B cell (primary cell): ENCODE measurements at regions not wholly inside any gene's neighbourhood (a gene's known extent, or its start where the extent isn't known, plus 50 kb on each side); places are given as distances from the start of the nearest gene placed in this dataset.

Experiments
- ATAC-seq: fragments of 200-7000 bp; cut with Tn5 transposase; one replicate; pipeline ENCODE4 v1.10.0; 2021; ENCODE audit warnings: low read depth, mild to moderate bottlenecking, moderate number of reproducible peaks, moderate library complexity
- CTCF ChIA-PET: fragments of 350-600 bp; sonication (Branson Sonifier 250); formaldehyde crosslinking; loops from one replicate; lab custom pipeline; 2021; ENCODE audit warnings: antibody characterized with exemption, inconsistent platforms; lab: Charles Lee
- POLR2A ChIA-PET: fragments of 350-600 bp; sonication (Branson Sonifier 250); formaldehyde crosslinking; loops from one replicate; lab custom pipeline; 2021; ENCODE audit warnings: antibody characterized with exemption; lab: Charles Lee
- DNase-seq: peaks from one replicate; pipeline ENCODE4 v3.0.0; 2013
- H2AFZ ChIP-seq: 2 replicates; pipeline ENCODE4 v1.6.1; 2012; ENCODE audit warnings: mild to moderate bottlenecking, low read depth, low read length; ENCODE audit not compliant: insufficient read depth, poor library complexity, severe bottlenecking
- H3K27ac ChIP-seq, 2 donors: 1 replicate in 1 of 2; 2 replicates in 1 of 2; pipeline ENCODE4 v1.5.1; 2012 to 2013; ENCODE audit warnings: low read length in 2 of 2, mild to moderate bottlenecking in 2 of 2, moderate library complexity in 1 of 2
- H3K27me3 ChIP-seq, 4 experiments: fragments of 200-600 bp in 1 of 4; sonication (generic) in 1 of 4; replicated peaks in 1 of 4; 1 replicate in 2 of 4; 2 replicates in 2 of 4; pipeline versions ENCODE4 v1.6.1 to v1.7.0; 2013 to 2016; ENCODE audit warnings: low read length in 3 of 4, mild to moderate bottlenecking in 2 of 4, mixed read lengths in 1 of 4, moderate library complexity in 1 of 4; ENCODE audit not compliant: insufficient read depth in 4 of 4, control insufficient read depth in 3 of 4; ENCODE audit errors: control extremely low read depth in 1 of 4
- H3K36me3 ChIP-seq, 2 experiments: replicated peaks in 1 of 2; 1 replicate in 1 of 2; 2 replicates in 1 of 2; pipeline versions ENCODE4 v1.6.1 to v1.7.1; 2013; ENCODE audit warnings: low read length in 1 of 2; ENCODE audit not compliant: insufficient read depth in 2 of 2, control insufficient read depth in 1 of 2; ENCODE audit errors: control extremely low read depth in 1 of 2, extremely low read depth in 1 of 2
- H3K4me1 ChIP-seq, 2 donors: fragments of 200-600 bp in 1 of 2; sonication (generic) in 1 of 2; 1 replicate in 1 of 2; 2 replicates in 1 of 2; pipeline versions ENCODE4 v1.5.1 to v1.6.1; 2013 to 2017; ENCODE audit warnings: low read length in 2 of 2; ENCODE audit not compliant: control insufficient read depth in 2 of 2, insufficient read depth in 2 of 2
- H3K4me2 ChIP-seq: replicated peaks from 2 replicates; pipeline ENCODE3; 2012; ENCODE audit warnings: mild to moderate bottlenecking, low read depth, low read length; ENCODE audit not compliant: poor library complexity, severe bottlenecking
- H3K4me3 ChIP-seq, 5 experiments: fragments of 200-600 bp in 1 of 5; sonication (generic) in 1 of 5; 1 replicate in 3 of 5; 2 replicates in 2 of 5; pipeline versions ENCODE4 v1.5.1 to v1.7.0; 2011 to 2016; ENCODE audit warnings: low read length in 4 of 5, mild to moderate bottlenecking in 4 of 5, low read depth in 2 of 5, control low read depth in 1 of 5, moderate library complexity in 1 of 5; ENCODE audit not compliant: insufficient read depth in 1 of 5; ENCODE audit errors: control extremely low read depth in 1 of 5, extremely low read depth in 1 of 5
- H3K79me2 ChIP-seq: fragments of 200-600 bp; sonication (generic); one replicate; pipeline ENCODE4 v1.6.0; 2016; ENCODE audit warnings: low read length; ENCODE audit not compliant: control insufficient read depth, insufficient read depth
- H3K9ac ChIP-seq: fragments of 200-600 bp; sonication (generic); 2 replicates; pipeline ENCODE4 v1.6.1; 2017; ENCODE audit warnings: mild to moderate bottlenecking, low read length, moderate library complexity
- H3K9me3 ChIP-seq, 3 donors: one replicate each; pipeline versions ENCODE4 v1.6.1 to v1.7.1; 2013; ENCODE audit warnings: low read length in 2 of 3; ENCODE audit not compliant: control insufficient read depth in 2 of 3, insufficient read depth in 1 of 3; ENCODE audit errors: control extremely low read depth in 1 of 3
- H4K20me1 ChIP-seq: 2 replicates; pipeline ENCODE4 v1.6.0; 2012; ENCODE audit warnings: mild to moderate bottlenecking, low read length; ENCODE audit not compliant: insufficient read depth, control insufficient read depth, poor library complexity, severe bottlenecking
- H3K27ac Mint-ChIP-seq: one replicate; pipeline ENCODE4 v1.8.0; 2021; ENCODE audit warnings: mixed read lengths
- H3K27me3 Mint-ChIP-seq: one replicate; pipeline ENCODE4 v1.8.0; 2021; ENCODE audit warnings: mixed read lengths
- H3K4me1 Mint-ChIP-seq: one replicate; pipeline ENCODE4 v1.8.0; 2021; ENCODE audit warnings: mixed read lengths
- H3K4me3 Mint-ChIP-seq: one replicate; pipeline ENCODE4 v1.8.0; 2021; ENCODE audit warnings: mixed read lengths
- H3K9me3 Mint-ChIP-seq: one replicate; pipeline ENCODE4 v1.8.0; 2022; ENCODE audit warnings: mixed read lengths; ENCODE audit not compliant: insufficient read depth
- CTCF ChIP-seq: fragments of 200-600 bp; IDR thresholded peaks from one replicate; pipeline ENCODE4 v1.8.0; 2022; ENCODE audit warnings: antibody characterized with exemption, mild to moderate bottlenecking
- EZH2 ChIP-seq: IDR thresholded peaks from 2 replicates; pipeline ENCODE4 v1.6.1; 2012; ENCODE audit warnings: borderline replicate concordance, low read depth, mild to moderate bottlenecking, moderate library complexity, low read length; ENCODE audit not compliant: insufficient read depth, poor library complexity, severe bottlenecking
- WGBS: methylation state at CpG from one replicate; pipeline ENCODE4 v1.1.5; 2013; ENCODE audit warnings: missing lambda C conversion rate; ENCODE audit not compliant: insufficient coverage; 5-methylcytosine and 5-hydroxymethylcytosine counted together
- intact Hi-C: fragments of 100-400 bp; cut with micrococcal nuclease; formaldehyde crosslinking; loops from one replicate; pipeline ENCODE4 v1.10.0; 2022

GRCh38 chr14:38593476-38593875 lies 337.6 kb upstream of the CLEC14A start:
- no peaks in the 10 kb centered on the region for H3K27me3 Mint-ChIP-seq
- H3K9me3 Mint-ChIP-seq: peaks cover 8% of the 10 kb centered on the region
- no peak overlapping the region for H3K27ac Mint-ChIP-seq
- no peak overlapping the region for H3K4me3 Mint-ChIP-seq
- Histone ChIP-seq H3K9me3 (no peaks in the 10 kb centered on the region), H3K4me1 (no peaks in the 10 kb centered on the region), H3K27me3 (no peaks in the 10 kb centered on the region), H3K79me2 (no peaks in the 10 kb centered on the region), H3K4me2 (no peak overlapping the region), H2AFZ (no peak overlapping the region), H4K20me1 (no peaks in the 10 kb centered on the region), H3K27ac (no peak overlapping the region), H3K36me3 (no peaks in the 10 kb centered on the region), H3K9ac (no peak overlapping the region), H3K4me3 (no peak overlapping the region)
- CTCF ChIA-PET: no interaction called here
- POLR2A ChIA-PET: no interaction called here
- no peak for TF ChIP-seq EZH2
- TF ChIP-seq CTCF: no peak
- ATAC-seq (no peak), DNase-seq (no peak)
- WGBS: no CpG with 5 or more reads among the region's 4 CpGs
- no peaks in the 10 kb centered on the region for H3K4me1 Mint-ChIP-seq
- intact Hi-C loops: no loop called here

GRCh38 chr14:38592764-38593442 lies 337.0 kb upstream of the CLEC14A start:
- Histone ChIP-seq H3K4me1 (no peaks in the 10 kb centered on the region), H3K4me2 (no peak overlapping the region), H4K20me1 (no peaks in the 10 kb centered on the region), H3K9me3 (no peaks in the 10 kb centered on the region), H3K36me3 (no peaks in the 10 kb centered on the region), H2AFZ (no peak overlapping the region), H3K9ac (no peak overlapping the region), H3K27me3 (no peaks in the 10 kb centered on the region), H3K79me2 (no peaks in the 10 kb centered on the region), H3K27ac (no peak overlapping the region), H3K4me3 (no peak overlapping the region)
- no peak for ATAC-seq
- Mint-ChIP-seq H3K9me3 (peaks cover 8% of the 10 kb centered on the region), H3K4me3 (no peak overlapping the region), H3K4me1 (no peaks in the 10 kb centered on the region), H3K27me3 (no peaks in the 10 kb centered on the region), H3K27ac (no peak overlapping the region)
- no peak for TF ChIP-seq EZH2
- CTCF ChIA-PET: no interaction called here
- POLR2A ChIA-PET: no interaction called here
- intact Hi-C loops: no loop called here
- 90% methylated on average over 2 of the region's 8 CpGs for WGBS
- DNase-seq: no peak
